RWPE2 (cell line): ENCODE measurements at regions not wholly inside any gene's neighbourhood (a gene's known extent, or its start where the extent isn't known, plus 50 kb on each side); places are given as distances from the start of the nearest gene placed in this dataset.

ENCODE experiments used
- ATAC-seq: fragments of 200-7000 bp; cut with Tn5 transposase; 3 replicates; pipeline ENCODE4 v1.9.1; 2021; ENCODE audit warnings: low read depth
- DNase-seq: peaks from one replicate; pipeline ENCODE4 v3.0.0-alpha.2; 2020; ENCODE audit warnings: low spot score
- H3K27ac ChIP-seq: fragments of 450-650 bp; 2 replicates; pipeline ENCODE4 v1.5.1; 2017; ENCODE audit warnings: mild to moderate bottlenecking; ENCODE audit not compliant: poor library complexity, severe bottlenecking
- H3K27me3 ChIP-seq: fragments of 250-450 bp; sonication (Bioruptor Pico); 2 replicates; pipeline ENCODE4 v1.5.1; 2021; ENCODE audit warnings: mild to moderate bottlenecking, moderate library complexity; ENCODE audit not compliant: insufficient read depth, poor library complexity, severe bottlenecking
- H3K36me3 ChIP-seq: fragments of 250-450 bp; sonication (Bioruptor Pico); 2 replicates; pipeline ENCODE4 v1.5.1; 2020; ENCODE audit warnings: low read depth, mild to moderate bottlenecking, moderate library complexity
- H3K4me1 ChIP-seq: fragments of 250-450 bp; sonication (Bioruptor Pico); 2 replicates; pipeline ENCODE4 v1.5.1; 2021; ENCODE audit warnings: mild to moderate bottlenecking, moderate library complexity; ENCODE audit not compliant: insufficient read depth, poor library complexity, severe bottlenecking
- H3K4me3 ChIP-seq: fragments of 250-450 bp; sonication (Bioruptor Pico); 2 replicates; pipeline ENCODE4 v1.5.1; 2021; ENCODE audit warnings: mild to moderate bottlenecking, moderate library complexity; ENCODE audit not compliant: severe bottlenecking
- H3K9me3 ChIP-seq: fragments of 250-450 bp; sonication (Bioruptor Pico); 2 replicates; pipeline ENCODE4 v1.5.1; 2021; ENCODE audit warnings: mild to moderate bottlenecking, moderate library complexity; ENCODE audit not compliant: severe bottlenecking
- TF ChIP-seq, protein P1 (sequence below): fragments of 450-650 bp; IDR thresholded peaks from one replicate; pipeline ENCODE4 v1.5.1; 2017; ENCODE audit warnings: mild to moderate bottlenecking, moderate library complexity; ENCODE audit not compliant: poor library complexity, severe bottlenecking

GRCh38 chr4:62191451-62192240 lies 991.5 kb downstream of the ADGRL3 start:
- DNase-seq = no peak
- no peaks in the 10 kb centered on the region for H3K4me1 ChIP-seq
- no peaks in the 10 kb centered on the region for H3K9me3 ChIP-seq
- ATAC-seq = no peak
- H3K36me3 ChIP-seq = no peaks in the 10 kb centered on the region
- no peak overlapping the region for H3K27ac ChIP-seq
- peaks cover 5% of the 10 kb centered on the region for H3K27me3 ChIP-seq
- H3K4me3 ChIP-seq = no peak overlapping the region
- TF ChIP-seq, protein P1, sequence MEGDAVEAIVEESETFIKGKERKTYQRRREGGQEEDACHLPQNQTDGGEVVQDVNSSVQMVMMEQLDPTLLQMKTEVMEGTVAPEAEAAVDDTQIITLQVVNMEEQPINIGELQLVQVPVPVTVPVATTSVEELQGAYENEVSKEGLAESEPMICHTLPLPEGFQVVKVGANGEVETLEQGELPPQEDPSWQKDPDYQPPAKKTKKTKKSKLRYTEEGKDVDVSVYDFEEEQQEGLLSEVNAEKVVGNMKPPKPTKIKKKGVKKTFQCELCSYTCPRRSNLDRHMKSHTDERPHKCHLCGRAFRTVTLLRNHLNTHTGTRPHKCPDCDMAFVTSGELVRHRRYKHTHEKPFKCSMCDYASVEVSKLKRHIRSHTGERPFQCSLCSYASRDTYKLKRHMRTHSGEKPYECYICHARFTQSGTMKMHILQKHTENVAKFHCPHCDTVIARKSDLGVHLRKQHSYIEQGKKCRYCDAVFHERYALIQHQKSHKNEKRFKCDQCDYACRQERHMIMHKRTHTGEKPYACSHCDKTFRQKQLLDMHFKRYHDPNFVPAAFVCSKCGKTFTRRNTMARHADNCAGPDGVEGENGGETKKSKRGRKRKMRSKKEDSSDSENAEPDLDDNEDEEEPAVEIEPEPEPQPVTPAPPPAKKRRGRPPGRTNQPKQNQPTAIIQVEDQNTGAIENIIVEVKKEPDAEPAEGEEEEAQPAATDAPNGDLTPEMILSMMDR = no peak

- Histone ChIP-seq H3K36me3 (no peaks in the 10 kb centered on the region), H3K27me3 (no peaks in the 10 kb centered on the region), H3K9me3 (no peaks in the 10 kb centered on the region), H3K4me3 (no peak overlapping the region), H3K4me1 (no peaks in the 10 kb centered on the region), H3K27ac (no peak overlapping the region)
- ATAC-seq = no peak
- TF ChIP-seq, protein P1 = no peak
- no peak for DNase-seq
These were observed 970.1 kb downstream of the ADGRL3 start for GRCh38 chr4:62170235-62170634.

DNA sequence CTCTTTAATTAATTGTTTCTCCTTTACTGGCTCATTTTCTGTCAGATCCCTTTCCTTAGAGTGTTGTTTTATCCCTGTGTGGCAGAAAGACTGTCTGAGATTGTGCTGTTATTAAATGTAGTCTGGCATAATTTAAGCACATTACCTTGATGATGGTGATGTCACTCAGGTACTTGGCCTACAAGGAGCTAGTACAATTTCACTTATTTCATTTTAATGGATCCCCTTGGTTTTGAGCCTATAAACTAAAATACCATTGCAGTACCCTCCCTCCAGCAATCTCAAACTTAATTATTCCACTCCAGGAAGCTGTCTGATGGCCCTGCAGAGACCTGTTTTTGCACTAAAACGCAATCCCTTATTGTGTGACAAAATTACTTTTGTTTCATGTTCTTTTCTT lies 968.6 kb downstream of the ADGRL3 start:
- Histone ChIP-seq H3K27me3 (no peaks in the 10 kb centered on the region), H3K4me3 (no peak overlapping the region), H3K36me3 (no peaks in the 10 kb centered on the region), H3K27ac (no peak overlapping the region), H3K9me3 (no peaks in the 10 kb centered on the region), H3K4me1 (no peaks in the 10 kb centered on the region)
- DNase-seq (no peak), ATAC-seq (no peak)
- TF ChIP-seq, protein P1 = no peak

GRCh38 chr4:62162606-62163005 lies 962.5 kb downstream of the ADGRL3 start:
- H3K4me1 ChIP-seq = no peaks in the 10 kb centered on the region
- H3K27me3 ChIP-seq = no peaks in the 10 kb centered on the region
- no peaks in the 10 kb centered on the region for H3K9me3 ChIP-seq
- TF ChIP-seq, protein P1 = no peak
- no peak overlapping the region for H3K4me3 ChIP-seq
- DNase-seq (no peak), ATAC-seq (no peak)
- H3K36me3 ChIP-seq = no peaks in the 10 kb centered on the region
- H3K27ac ChIP-seq = no peak overlapping the region

- Histone ChIP-seq H3K9me3 (no peaks in the 10 kb centered on the region), H3K4me3 (no peak overlapping the region), H3K4me1 (no peaks in the 10 kb centered on the region), H3K27me3 (no peaks in the 10 kb centered on the region), H3K36me3 (no peaks in the 10 kb centered on the region), H3K27ac (no peak overlapping the region)
- no peak for DNase-seq
- TF ChIP-seq, protein P1 = no peak
- no peak for ATAC-seq
These were observed 961.3 kb downstream of the ADGRL3 start for GRCh38 chr4:62161446-62161845.
